Hepatocyte (in vitro differentiated cells): ENCODE measurements at regions not wholly inside any gene's neighbourhood (a gene's known extent, or its start where the extent isn't known, plus 50 kb on each side); places are given as distances from the start of the nearest gene placed in this dataset.

Source experiments
- DNase-seq: peaks from one replicate; pipeline ENCODE4 v3.0.0-alpha.2; 2016; ENCODE audit warnings: low spot score
- H2AFZ ChIP-seq: fragments of 200-600 bp; sonication (generic); 2 replicates; pipeline ENCODE4 v1.6.0; 2016; ENCODE audit warnings: antibody characterized with exemption, mild to moderate bottlenecking
- H3K27ac ChIP-seq: fragments of 200-600 bp; sonication (generic); 2 replicates; pipeline ENCODE4 v1.5.1; 2016; ENCODE audit warnings: mild to moderate bottlenecking
- H3K27me3 ChIP-seq: fragments of 200-600 bp; sonication (generic); 2 replicates; pipeline ENCODE4 v1.6.1; 2016
- H3K36me3 ChIP-seq: fragments of 200-600 bp; sonication (generic); replicated peaks from 2 replicates; pipeline ENCODE4 v1.5.1; 2016; ENCODE audit warnings: low read depth; ENCODE audit not compliant: insufficient read depth
- H3K4me1 ChIP-seq: fragments of 200-600 bp; sonication (generic); 2 replicates; pipeline ENCODE4 v1.5.1; 2016; ENCODE audit warnings: mild to moderate bottlenecking, moderate library complexity; ENCODE audit not compliant: insufficient read depth
- H3K4me2 ChIP-seq: fragments of 200-600 bp; sonication (generic); 2 replicates; pipeline ENCODE4 v1.6.0; 2016
- H3K4me3 ChIP-seq: fragments of 200-600 bp; sonication (generic); 2 replicates; pipeline ENCODE4 v1.5.1; 2016; ENCODE audit warnings: mild to moderate bottlenecking
- H3K79me2 ChIP-seq: fragments of 200-600 bp; sonication (generic); 2 replicates; pipeline ENCODE4 v1.6.0; 2017; ENCODE audit warnings: mild to moderate bottlenecking
- H3K9me2 ChIP-seq: fragments of 200-600 bp; sonication (generic); replicated peaks from 2 replicates; pipeline ENCODE4 v1.6.0; 2017; ENCODE audit warnings: mild to moderate bottlenecking; ENCODE audit not compliant: insufficient read depth
- H3K9me3 ChIP-seq: fragments of 200-600 bp; sonication (generic); 2 replicates; pipeline ENCODE4 v1.5.1; 2016; ENCODE audit warnings: low read depth, mild to moderate bottlenecking
- H4K20me1 ChIP-seq: fragments of 200-600 bp; sonication (generic); 2 replicates; pipeline ENCODE4 v1.6.0; 2016; ENCODE audit warnings: mild to moderate bottlenecking; ENCODE audit not compliant: insufficient read depth, poor library complexity, severe bottlenecking
- EZH2 ChIP-seq: fragments of 200-600 bp; sonication (generic); IDR thresholded peaks from 2 replicates; pipeline ENCODE4 v1.6.1; 2016; ENCODE audit warnings: antibody characterized with exemption, mild to moderate bottlenecking, borderline replicate concordance
- EZH2phosphoT487 ChIP-seq: fragments of 200-600 bp; sonication (generic); IDR thresholded peaks from one replicate; pipeline ENCODE4 v1.6.1; 2018; ENCODE audit warnings: antibody characterized with exemption, mild to moderate bottlenecking, low read depth, moderate library complexity; ENCODE audit not compliant: unreplicated experiment, severe bottlenecking
- WGBS: methylation state at CpG from one replicate; pipeline ENCODE4 v1.1.6; 2016; ENCODE audit warnings: low lambda C conversion rate; ENCODE audit errors: missing lambda C conversion rate; 5-methylcytosine and 5-hydroxymethylcytosine counted together
- TF ChIP-seq, protein P1 (sequence below): fragments of 200-600 bp; sonication (generic); IDR thresholded peaks from 2 replicates; pipeline ENCODE4 v1.5.1; 2016; ENCODE audit warnings: antibody characterized with exemption, mild to moderate bottlenecking; ENCODE audit not compliant: poor library complexity

GRCh38 chr2:47238638-47239037 lies 62.3 kb upstream of the CALM2 start:
- Histone ChIP-seq H3K4me2 (no peak overlapping the region), H3K9me3 (no peaks in the 10 kb centered on the region), H2AFZ (no peak overlapping the region), H3K27ac (no peak overlapping the region), H3K4me1 (peaks cover 13% of the 10 kb centered on the region), H3K79me2 (no peaks in the 10 kb centered on the region), H3K27me3 (no peaks in the 10 kb centered on the region), H3K36me3 (no peaks in the 10 kb centered on the region), H3K4me3 (no peak overlapping the region), H4K20me1 (no peaks in the 10 kb centered on the region), H3K9me2 (no peaks in the 10 kb centered on the region)
- 89% methylated on average over 1 of the region's 1 CpG for WGBS
- DNase-seq: no peak
- TF ChIP-seq EZH2phosphoT487 (no peak), EZH2 (no peak)
- TF ChIP-seq, protein P1, sequence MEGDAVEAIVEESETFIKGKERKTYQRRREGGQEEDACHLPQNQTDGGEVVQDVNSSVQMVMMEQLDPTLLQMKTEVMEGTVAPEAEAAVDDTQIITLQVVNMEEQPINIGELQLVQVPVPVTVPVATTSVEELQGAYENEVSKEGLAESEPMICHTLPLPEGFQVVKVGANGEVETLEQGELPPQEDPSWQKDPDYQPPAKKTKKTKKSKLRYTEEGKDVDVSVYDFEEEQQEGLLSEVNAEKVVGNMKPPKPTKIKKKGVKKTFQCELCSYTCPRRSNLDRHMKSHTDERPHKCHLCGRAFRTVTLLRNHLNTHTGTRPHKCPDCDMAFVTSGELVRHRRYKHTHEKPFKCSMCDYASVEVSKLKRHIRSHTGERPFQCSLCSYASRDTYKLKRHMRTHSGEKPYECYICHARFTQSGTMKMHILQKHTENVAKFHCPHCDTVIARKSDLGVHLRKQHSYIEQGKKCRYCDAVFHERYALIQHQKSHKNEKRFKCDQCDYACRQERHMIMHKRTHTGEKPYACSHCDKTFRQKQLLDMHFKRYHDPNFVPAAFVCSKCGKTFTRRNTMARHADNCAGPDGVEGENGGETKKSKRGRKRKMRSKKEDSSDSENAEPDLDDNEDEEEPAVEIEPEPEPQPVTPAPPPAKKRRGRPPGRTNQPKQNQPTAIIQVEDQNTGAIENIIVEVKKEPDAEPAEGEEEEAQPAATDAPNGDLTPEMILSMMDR: no peak

DNA sequence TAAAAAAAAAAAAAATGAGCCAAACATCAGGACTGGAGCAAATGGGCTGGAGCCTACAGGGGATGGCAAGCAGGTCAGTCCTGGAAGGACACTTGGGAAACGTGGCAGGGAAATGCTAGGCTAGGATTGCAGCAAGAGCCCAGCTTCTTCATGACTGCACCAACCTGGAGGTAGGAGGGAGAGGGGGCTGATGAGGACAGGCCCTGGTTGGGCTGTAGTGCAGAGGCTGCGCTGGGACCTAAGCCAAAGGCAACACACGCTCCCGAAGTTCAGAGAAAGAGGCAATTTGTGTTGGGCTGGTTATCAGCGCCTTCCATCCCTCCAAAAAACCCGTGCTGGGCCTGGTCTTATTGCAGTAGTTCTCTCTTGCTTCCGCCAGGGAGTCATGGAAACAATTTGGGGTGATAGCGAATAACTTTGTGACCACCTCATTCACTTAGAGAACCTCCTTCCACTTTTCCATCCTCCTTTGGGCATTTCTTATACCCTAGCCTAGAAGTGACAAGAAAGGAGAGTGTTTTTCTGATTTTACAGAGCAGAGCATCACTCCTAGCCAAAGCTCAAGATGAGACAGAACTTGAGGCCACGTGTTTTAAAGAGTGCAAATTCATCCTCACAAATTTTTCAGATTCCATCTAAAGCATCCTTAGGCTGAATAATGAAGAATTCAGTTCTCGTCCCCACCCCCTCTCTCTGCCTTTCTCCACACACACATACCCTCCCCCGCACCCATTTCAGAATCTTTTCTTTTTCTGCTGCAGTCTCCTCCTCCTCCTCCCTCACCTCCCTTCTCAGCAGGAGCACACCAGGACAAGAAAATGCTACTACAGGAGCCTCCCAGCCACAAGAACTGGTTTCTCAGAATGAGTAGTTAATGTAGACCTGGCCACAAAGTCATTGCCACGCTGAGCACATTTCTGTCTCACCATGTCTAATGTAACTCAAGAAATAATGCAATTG lies 61.3 kb upstream of the CALM2 start:
- H3K4me2 ChIP-seq: no peak overlapping the region
- no peaks in the 10 kb centered on the region for H3K79me2 ChIP-seq
- WGBS: 70% methylated on average over 12 of the region's 12 CpGs
- no peak overlapping the region for H3K4me3 ChIP-seq
- no peak for TF ChIP-seq EZH2
- TF ChIP-seq, protein P1: no peak
- no peak for TF ChIP-seq EZH2phosphoT487
- no peaks in the 10 kb centered on the region for H3K9me3 ChIP-seq
- H2AFZ ChIP-seq: no peak overlapping the region
- no peaks in the 10 kb centered on the region for H3K9me2 ChIP-seq
- no peaks in the 10 kb centered on the region for H3K27me3 ChIP-seq
- H3K36me3 ChIP-seq: no peaks in the 10 kb centered on the region
- no peak overlapping the region for H3K27ac ChIP-seq
- H3K4me1 ChIP-seq: peaks cover 18% of the 10 kb centered on the region
- peak; percentile 6 for DNase-seq
- no peaks in the 10 kb centered on the region for H4K20me1 ChIP-seq

DNA sequence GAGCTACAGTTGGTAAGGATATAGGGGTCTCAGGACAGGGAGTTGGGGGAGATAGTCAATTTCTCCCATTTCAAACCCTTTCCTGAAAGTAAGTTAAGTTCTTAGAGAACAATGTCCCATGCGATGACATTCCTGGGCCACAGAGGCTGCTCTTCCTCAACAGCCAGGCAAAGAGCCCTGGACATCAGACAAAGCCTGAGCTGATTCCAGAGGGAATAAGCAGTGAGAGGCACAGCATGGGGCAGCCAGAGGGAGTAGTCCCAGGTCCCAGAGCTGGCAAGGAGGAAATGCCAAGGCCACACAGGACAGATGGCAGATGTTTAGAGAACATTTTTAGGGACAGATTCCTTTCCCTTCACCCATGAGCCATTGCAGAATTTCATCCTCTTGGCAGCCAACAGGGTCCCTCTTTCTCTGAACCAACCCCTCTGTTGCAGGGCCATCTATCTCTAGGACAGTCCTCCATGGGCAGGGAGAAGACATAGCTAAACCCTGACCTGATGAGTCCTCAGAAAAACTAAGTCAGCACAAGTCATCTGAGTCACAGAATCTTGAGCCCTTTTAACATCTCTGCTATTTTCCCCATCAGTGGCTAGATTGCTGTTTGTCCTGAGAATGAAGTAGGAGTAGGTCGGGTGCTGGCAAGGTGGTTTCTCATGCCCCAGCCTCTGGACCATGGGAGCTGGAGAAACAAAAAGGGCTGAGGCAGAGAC lies 60.3 kb upstream of the CALM2 start:
- no peaks in the 10 kb centered on the region for H3K9me3 ChIP-seq
- peak; percentile 3 for DNase-seq
- no peaks in the 10 kb centered on the region for H3K27me3 ChIP-seq
- H3K27ac ChIP-seq: no peak overlapping the region
- H2AFZ ChIP-seq: no peak overlapping the region
- no peaks in the 10 kb centered on the region for H3K9me2 ChIP-seq
- H3K4me1 ChIP-seq: peaks cover 18% of the 10 kb centered on the region
- no peaks in the 10 kb centered on the region for H3K36me3 ChIP-seq
- WGBS: 68% methylated on average over 2 of the region's 2 CpGs
- no peak overlapping the region for H3K4me2 ChIP-seq
- H3K79me2 ChIP-seq: no peaks in the 10 kb centered on the region
- no peak for TF ChIP-seq EZH2phosphoT487
- TF ChIP-seq EZH2: no peak
- TF ChIP-seq, protein P1: no peak
- H3K4me3 ChIP-seq: no peak overlapping the region
- no peaks in the 10 kb centered on the region for H4K20me1 ChIP-seq
